ENCODE measurements at regions not wholly inside any gene's neighbourhood (a gene's known extent, or its start where the extent isn't known, plus 50 kb on each side); places are given as distances from the start of the nearest gene placed in this dataset.

GRCh38 chr11:87861030-87861429, 314.2 kb downstream of the RAB38 start:
- TF ChIP-seq EP300 (IDR thresholded peaks at IDR 0.05): no peak
- no peak for TF ChIP-seq POLR2A (IDR thresholded peaks at IDR 0.05)
- no peak for TF ChIP-seq CTCF (IDR thresholded peaks at IDR 0.05)

Measured in ovary (tissue), 3 donors.